Lung (tissue), 11 donors: ENCODE measurements at regions not wholly inside any gene's neighbourhood (a gene's known extent, or its start where the extent isn't known, plus 50 kb on each side); places are given as distances from the start of the nearest gene placed in this dataset.

ENCODE experiments used
- ATAC-seq: fragments of 200-7000 bp; cut with Tn5 transposase; one replicate; pipeline ENCODE4 v1.9.1; 2020; ENCODE audit warnings: moderate number of reproducible peaks; ENCODE audit not compliant: insufficient read depth, low FRiP score
- DNase-seq, 3 donors: peaks; one replicate each; pipeline ENCODE4 v3.0.0-alpha.2; 2013 to 2017
- H3K27ac ChIP-seq, 2 donors: one replicate each; pipeline ENCODE4 v1.5.1; 2013; ENCODE audit warnings: mild to moderate bottlenecking in 2 of 2, moderate library complexity in 2 of 2, control low read depth in 1 of 2, inconsistent platforms in 1 of 2, low read depth in 1 of 2, low read length in 1 of 2
- H3K27me3 ChIP-seq, 3 donors: one replicate each; pipeline ENCODE4 v1.5.1; 2013; ENCODE audit warnings: low read length in 2 of 3; ENCODE audit not compliant: control insufficient read depth in 3 of 3, insufficient read depth in 3 of 3
- H3K36me3 ChIP-seq, 4 donors: one replicate each; pipeline ENCODE4 v1.5.1; 2013; ENCODE audit warnings: low read length in 4 of 4, mild to moderate bottlenecking in 1 of 4, moderate library complexity in 1 of 4; ENCODE audit not compliant: control insufficient read depth in 4 of 4, insufficient read depth in 4 of 4
- H3K4me1 ChIP-seq, 5 donors: one replicate each; pipeline ENCODE4 v1.5.1; 2013; ENCODE audit warnings: low read length in 5 of 5, mild to moderate bottlenecking in 2 of 5, moderate library complexity in 1 of 5; ENCODE audit not compliant: control insufficient read depth in 5 of 5, insufficient read depth in 5 of 5
- H3K4me3 ChIP-seq: one replicate; pipeline ENCODE4 v1.5.1; 2013; ENCODE audit warnings: mild to moderate bottlenecking, control low read depth, moderate library complexity
- H3K9ac ChIP-seq, 2 donors: one replicate each; pipeline ENCODE4 v1.5.1; 2013; ENCODE audit warnings: low read length in 2 of 2, control low read depth in 1 of 2; ENCODE audit not compliant: insufficient read depth in 1 of 2
- H3K9me3 ChIP-seq, 4 donors: one replicate each; pipeline ENCODE4 v1.5.1; 2013; ENCODE audit warnings: low read length in 3 of 4, mild to moderate bottlenecking in 1 of 4, moderate library complexity in 1 of 4; ENCODE audit not compliant: control insufficient read depth in 4 of 4, insufficient read depth in 3 of 4
- CTCF ChIP-seq: IDR thresholded peaks from 2 replicates; pipeline ENCODE4 v1.5.1; 2012; ENCODE audit warnings: mild to moderate bottlenecking; ENCODE audit errors: control extremely low read depth, extremely low read depth
- WGBS, 2 donors: extraction: QIAGEN DNeasy Blood & Tissue Kit; methylation state at CpG; one replicate each; pipeline ENCODE4 v1.1.7; 2013; 5-methylcytosine and 5-hydroxymethylcytosine counted together
- donor health status: control.
- donor health status: control.
- donor health status: Bipolar disorder and iron deficiency.
- donor health status: healthy.
- donor health status: DM: yes; HTN: yes; CAD: no.

- 61 to 69% methylated on average over 4 of the region's 4 CpGs for WGBS, 2 donors
- Histone ChIP-seq H3K36me3 (no peaks in the 10 kb centered on the region), H3K27ac (no peak overlapping the region), H3K4me1 (no peaks in the 10 kb centered on the region), H3K27me3 (no peaks in the 10 kb centered on the region), H3K4me3 (no peak overlapping the region), H3K9me3 (peaks cover 0 to 7% (median 0%) of the 10 kb centered on the region in 4 donors), H3K9ac (no peak overlapping the region)
- no peak for DNase-seq
- TF ChIP-seq CTCF = no peak
- ATAC-seq = no peak
Observed at GRCh38 chr18:8969639-8970390, 132.7 kb upstream of the NDUFV2 start.

GRCh38 chr18:8970843-8971242 lies 131.7 kb upstream of the NDUFV2 start:
- no peak overlapping the region for H3K27ac ChIP-seq
- peaks cover 0 to 7% (median 0%) of the 10 kb centered on the region in 4 donors for H3K9me3 ChIP-seq
- no peaks in the 10 kb centered on the region for H3K4me1 ChIP-seq
- no peak overlapping the region for H3K4me3 ChIP-seq
- H3K27me3 ChIP-seq = no peaks in the 10 kb centered on the region
- H3K36me3 ChIP-seq = no peaks in the 10 kb centered on the region
- TF ChIP-seq CTCF = no peak
- 93 to 99% methylated on average over 6 of the region's 6 CpGs for WGBS, 2 donors
- no peak overlapping the region for H3K9ac ChIP-seq
- no peak for DNase-seq
- no peak for ATAC-seq

- no peak overlapping the region for H3K9ac ChIP-seq
- ATAC-seq (no peak), DNase-seq (no peak)
- H3K4me3 ChIP-seq = no peak overlapping the region
- peaks cover 0 to 7% (median 0%) of the 10 kb centered on the region in 4 donors for H3K9me3 ChIP-seq
- TF ChIP-seq CTCF = no peak
- 72 to 78% methylated on average over 7 of the region's 7 CpGs for WGBS, 2 donors
- H3K27me3 ChIP-seq = no peaks in the 10 kb centered on the region
- no peaks in the 10 kb centered on the region for H3K36me3 ChIP-seq
- no peak overlapping the region for H3K27ac ChIP-seq
- H3K4me1 ChIP-seq = no peaks in the 10 kb centered on the region
Observed at GRCh38 chr18:8972116-8972515, 130.4 kb upstream of the NDUFV2 start.

GRCh38 chr18:8974279-8974678 lies 128.2 kb upstream of the NDUFV2 start:
- peaks cover 0 to 7% (median 0%) of the 10 kb centered on the region in 4 donors for H3K9me3 ChIP-seq
- no peak overlapping the region for H3K27ac ChIP-seq
- 81 to 86% methylated on average over 4 of the region's 4 CpGs for WGBS, 2 donors
- DNase-seq = no peak
- no peak overlapping the region for H3K4me3 ChIP-seq
- no peaks in the 10 kb centered on the region for H3K4me1 ChIP-seq
- H3K36me3 ChIP-seq = no peaks in the 10 kb centered on the region
- no peaks in the 10 kb centered on the region for H3K27me3 ChIP-seq
- no peak for ATAC-seq
- TF ChIP-seq CTCF = no peak
- H3K9ac ChIP-seq = no peak overlapping the region
